Activated T-cell treated with anti-CD3 and anti-CD28 coated beads, Interleukin-2, amount 50 U/mL, for 72 hours (primary cell): ENCODE measurements at regions not wholly inside any gene's neighbourhood (a gene's known extent, or its start where the extent isn't known, plus 50 kb on each side); places are given as distances from the start of the nearest gene placed in this dataset.

ENCODE experiments used
- ATAC-seq, 2 donors: fragments of 150-1000 bp; cut with Tn5 transposase; replicated peaks in 1 of 2; 2 replicates each; pipeline ENCODE4 v1.10.0; 2021; ENCODE audit warnings: moderate library complexity in 2 of 2, mild to moderate bottlenecking in 1 of 2
- DNase-seq, 2 donors: peaks; one replicate each; pipeline ENCODE4 v3.0.0; 2021 to 2022; ENCODE audit warnings: mixed read lengths in 1 of 2
- H3K27ac Mint-ChIP-seq: one replicate; pipeline ENCODE4 v1.8.0; 2022; ENCODE audit warnings: mild to moderate bottlenecking, moderate library complexity, mixed read lengths
- H3K27me3 Mint-ChIP-seq: one replicate; pipeline ENCODE4 v1.8.0; 2022; ENCODE audit warnings: low read depth, mixed read lengths
- H3K36me3 Mint-ChIP-seq, 2 donors: one replicate each; pipeline ENCODE4 v1.8.0; 2022; ENCODE audit warnings: mixed read lengths in 2 of 2, mild to moderate bottlenecking in 1 of 2; ENCODE audit not compliant: insufficient read depth in 2 of 2
- H3K4me1 Mint-ChIP-seq: one replicate; pipeline ENCODE4 v1.8.0; 2022; ENCODE audit warnings: low read depth, mixed read lengths
- H3K4me3 Mint-ChIP-seq, 2 donors: one replicate each; pipeline ENCODE4 v1.8.0; 2022; ENCODE audit warnings: mild to moderate bottlenecking in 2 of 2, mixed read lengths in 2 of 2, moderate library complexity in 2 of 2
- H3K9me3 Mint-ChIP-seq, 2 donors: one replicate each; pipeline ENCODE4 v1.8.0; 2022; ENCODE audit warnings: mixed read lengths in 2 of 2

DNA sequence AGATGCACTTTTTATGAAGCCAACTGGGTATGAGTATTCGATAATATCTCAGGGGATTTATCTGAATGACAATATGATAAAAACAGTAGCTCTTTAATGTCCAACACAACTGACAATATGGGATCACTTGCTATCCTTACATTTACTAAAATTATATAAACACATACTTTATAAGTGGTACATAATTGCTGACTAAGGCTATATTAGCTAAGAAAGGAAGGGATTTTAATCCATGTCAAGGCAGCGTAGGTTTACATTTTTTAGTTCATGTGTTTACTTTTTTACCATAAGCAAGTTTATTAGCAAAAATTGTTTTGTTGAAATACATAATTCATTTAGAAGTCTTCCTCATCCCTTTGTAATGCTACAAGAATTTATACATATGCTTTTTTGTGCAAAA lies 796.2 kb downstream of the TLE1 start:
- peaks cover 2 to 3% of the 10 kb centered on the region in 2 donors for H3K9me3 Mint-ChIP-seq
- DNase-seq, result no peak
- H3K27me3 Mint-ChIP-seq, result no peaks in the 10 kb centered on the region
- no peak overlapping the region for H3K27ac Mint-ChIP-seq
- no peaks in the 10 kb centered on the region for H3K4me1 Mint-ChIP-seq
- H3K36me3 Mint-ChIP-seq, result no peaks in the 10 kb centered on the region
- no peak overlapping the region for H3K4me3 Mint-ChIP-seq
- no peak for ATAC-seq

GRCh38 chr9:80892703-80893102 lies 796.6 kb downstream of the TLE1 start:
- no peak overlapping the region for H3K4me3 Mint-ChIP-seq
- H3K36me3 Mint-ChIP-seq, result no peaks in the 10 kb centered on the region
- peaks cover 2 to 3% of the 10 kb centered on the region in 2 donors for H3K9me3 Mint-ChIP-seq
- no peaks in the 10 kb centered on the region for H3K27me3 Mint-ChIP-seq
- ATAC-seq (no peak), DNase-seq (no peak)
- no peak overlapping the region for H3K27ac Mint-ChIP-seq
- H3K4me1 Mint-ChIP-seq, result no peaks in the 10 kb centered on the region

- no peak for ATAC-seq
- no peaks in the 10 kb centered on the region for H3K4me1 Mint-ChIP-seq
These were observed 799.2 kb downstream of the TLE1 start for GRCh38 chr9:80890124-80890523.

GRCh38 chr9:80885894-80886293 lies 803.5 kb downstream of the TLE1 start:
- Mint-ChIP-seq H3K9me3 (peaks cover 0 to 2% of the 10 kb centered on the region in 2 donors), H3K4me1 (no peaks in the 10 kb centered on the region), H3K27ac (no peak overlapping the region), H3K36me3 (no peaks in the 10 kb centered on the region), H3K4me3 (no peak overlapping the region), H3K27me3 (no peaks in the 10 kb centered on the region)
- ATAC-seq, result no peak
- DNase-seq, result no peak

More at GRCh38 chr9:80890124-80890523, 799.2 kb downstream of the TLE1 start:
- no peaks in the 10 kb centered on the region for H3K27me3 Mint-ChIP-seq
- no peak for DNase-seq
- H3K36me3 Mint-ChIP-seq, result no peaks in the 10 kb centered on the region
- H3K4me3 Mint-ChIP-seq, result no peak overlapping the region
- H3K9me3 Mint-ChIP-seq, result peaks cover 0 to 2% of the 10 kb centered on the region in 2 donors
- no peak overlapping the region for H3K27ac Mint-ChIP-seq

- Mint-ChIP-seq H3K4me1 (no peaks in the 10 kb centered on the region), H3K4me3 (no peak overlapping the region), H3K27ac (no peak overlapping the region), H3K36me3 (no peaks in the 10 kb centered on the region), H3K9me3 (peaks cover 0 to 2% of the 10 kb centered on the region in 2 donors), H3K27me3 (no peaks in the 10 kb centered on the region)
- ATAC-seq (no peak), DNase-seq (no peak)
These were observed 805.3 kb downstream of the TLE1 start for GRCh38 chr9:80883826-80884579.

GRCh38 chr9:80883426-80883825 lies 805.9 kb downstream of the TLE1 start:
- ATAC-seq (no peak), DNase-seq (no peak)
- no peak overlapping the region for H3K27ac Mint-ChIP-seq
- H3K27me3 Mint-ChIP-seq, result no peaks in the 10 kb centered on the region
- H3K36me3 Mint-ChIP-seq, result no peaks in the 10 kb centered on the region
- no peak overlapping the region for H3K4me3 Mint-ChIP-seq
- H3K4me1 Mint-ChIP-seq, result no peaks in the 10 kb centered on the region
- peaks cover 0 to 2% of the 10 kb centered on the region in 2 donors for H3K9me3 Mint-ChIP-seq

DNA sequence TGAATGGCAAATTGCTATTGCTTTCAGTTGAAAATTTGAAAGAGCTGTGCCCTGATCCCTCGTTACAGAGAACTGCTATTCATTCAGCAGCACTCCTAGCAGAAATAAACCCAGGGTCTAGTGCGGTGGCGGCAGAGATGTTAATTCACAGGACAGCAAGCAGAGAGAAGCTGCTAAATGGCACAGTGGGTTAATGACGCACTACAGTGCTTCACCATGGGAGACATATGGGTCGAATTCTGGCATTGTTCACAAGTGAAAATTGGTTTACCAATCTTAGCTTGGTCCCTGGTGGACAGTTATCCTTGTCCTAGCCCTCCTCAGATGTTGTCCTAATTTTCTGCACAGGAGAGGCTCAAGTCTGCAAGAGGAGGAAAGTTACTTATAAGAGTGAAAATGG lies 807.4 kb downstream of the TLE1 start:
- H3K4me3 Mint-ChIP-seq, result no peak overlapping the region
- H3K27me3 Mint-ChIP-seq, result no peaks in the 10 kb centered on the region
- H3K9me3 Mint-ChIP-seq, result peaks cover 0 to 2% of the 10 kb centered on the region in 2 donors
- no peaks in the 10 kb centered on the region for H3K4me1 Mint-ChIP-seq
- no peak overlapping the region for H3K27ac Mint-ChIP-seq
- ATAC-seq (no peak), DNase-seq (no peak)
- no peaks in the 10 kb centered on the region for H3K36me3 Mint-ChIP-seq

GRCh38 chr9:80881320-80881719 lies 808.0 kb downstream of the TLE1 start:
- Mint-ChIP-seq H3K9me3 (peaks cover 4 to 8% of the 10 kb centered on the region in 2 donors), H3K4me1 (no peaks in the 10 kb centered on the region), H3K4me3 (no peak overlapping the region), H3K27ac (no peak overlapping the region), H3K36me3 (peaks cover 0 to 3% of the 10 kb centered on the region in 2 donors), H3K27me3 (no peaks in the 10 kb centered on the region)
- ATAC-seq (no peak), DNase-seq (no peak)

DNA sequence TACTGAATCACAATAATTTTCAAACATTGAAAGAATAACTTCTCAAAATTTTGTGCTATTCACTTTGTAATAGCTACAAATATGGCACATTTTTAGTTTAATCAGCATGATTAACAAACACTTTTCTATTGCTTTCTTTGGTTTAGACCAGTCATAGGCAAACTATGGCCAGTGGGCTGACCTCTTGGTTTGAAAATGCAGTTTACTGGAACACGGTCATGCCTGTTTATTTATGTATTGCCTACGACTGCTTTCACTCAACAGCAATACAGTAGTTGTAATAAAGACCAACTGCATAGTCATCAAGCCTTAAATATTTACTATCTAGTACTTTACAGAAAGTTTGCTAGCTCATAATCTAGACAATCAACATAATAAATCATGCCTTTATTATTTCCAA lies 810.8 kb downstream of the TLE1 start:
- DNase-seq (no peak), ATAC-seq (no peak)
- H3K9me3 Mint-ChIP-seq, result peaks cover 11 to 13% of the 10 kb centered on the region in 2 donors
- no peak overlapping the region for H3K4me3 Mint-ChIP-seq
- no peak overlapping the region for H3K27ac Mint-ChIP-seq
- no peaks in the 10 kb centered on the region for H3K4me1 Mint-ChIP-seq
- no peaks in the 10 kb centered on the region for H3K27me3 Mint-ChIP-seq
- H3K36me3 Mint-ChIP-seq, result peaks cover 0 to 3% of the 10 kb centered on the region in 2 donors

- Mint-ChIP-seq H3K4me1 (no peaks in the 10 kb centered on the region), H3K4me3 (no peak overlapping the region), H3K36me3 (peaks cover 0 to 3% of the 10 kb centered on the region in 2 donors), H3K9me3 (peaks cover 11 to 13% of the 10 kb centered on the region in 2 donors), H3K27me3 (no peaks in the 10 kb centered on the region), H3K27ac (no peak overlapping the region)
- ATAC-seq, result no peak
- DNase-seq, result no peak
These were observed 813.4 kb downstream of the TLE1 start for GRCh38 chr9:80875947-80876346.

DNA sequence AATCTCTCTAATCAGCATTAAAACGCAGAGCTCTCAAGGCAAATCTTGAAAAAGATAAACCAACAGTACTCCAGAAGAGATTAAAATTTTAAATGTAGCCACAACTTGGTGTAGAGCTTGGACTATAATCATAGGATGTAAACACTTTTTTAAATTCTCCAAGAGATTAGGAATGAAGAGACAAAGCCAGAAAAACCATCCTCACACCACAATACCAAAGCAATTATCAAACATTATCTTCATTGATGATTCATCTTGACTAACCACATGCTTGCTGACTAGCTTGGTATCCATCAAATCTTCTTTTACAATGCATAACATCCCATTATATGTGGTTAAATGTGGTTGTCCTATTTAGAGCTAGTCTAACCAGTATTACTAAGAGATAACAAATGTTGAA lies 815.1 kb downstream of the TLE1 start:
- DNase-seq (no peak), ATAC-seq (no peak)
- peaks cover 0 to 3% of the 10 kb centered on the region in 2 donors for H3K36me3 Mint-ChIP-seq
- peaks cover 11 to 13% of the 10 kb centered on the region in 2 donors for H3K9me3 Mint-ChIP-seq
- H3K27ac Mint-ChIP-seq, result no peak overlapping the region
- H3K4me1 Mint-ChIP-seq, result no peaks in the 10 kb centered on the region
- H3K27me3 Mint-ChIP-seq, result no peaks in the 10 kb centered on the region
- no peak overlapping the region for H3K4me3 Mint-ChIP-seq

DNA sequence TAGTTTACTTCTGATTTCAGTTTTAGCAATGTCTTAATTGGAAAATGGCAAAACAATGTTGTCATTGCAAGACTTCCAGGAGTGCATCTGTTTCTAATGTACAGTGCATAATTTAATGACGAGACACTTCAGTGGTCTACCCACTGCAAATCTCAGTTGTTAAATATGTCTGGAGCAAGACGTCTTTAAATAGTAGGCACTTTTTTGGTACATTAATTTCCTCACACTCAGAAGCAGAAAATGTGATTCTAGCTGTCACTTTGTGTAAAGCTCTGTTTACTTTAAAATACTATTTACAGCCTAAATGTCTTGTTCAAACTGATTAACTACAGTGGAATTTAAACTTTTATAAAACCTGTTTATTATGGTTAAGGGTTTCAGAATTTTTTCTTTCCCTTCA lies 815.5 kb downstream of the TLE1 start:
- no peak for ATAC-seq
- no peak for DNase-seq
- peaks cover 0 to 3% of the 10 kb centered on the region in 2 donors for H3K36me3 Mint-ChIP-seq
- no peak overlapping the region for H3K4me3 Mint-ChIP-seq
- H3K27ac Mint-ChIP-seq, result no peak overlapping the region
- no peaks in the 10 kb centered on the region for H3K27me3 Mint-ChIP-seq
- no peaks in the 10 kb centered on the region for H3K4me1 Mint-ChIP-seq
- H3K9me3 Mint-ChIP-seq, result peaks cover 11 to 13% of the 10 kb centered on the region in 2 donors

DNA sequence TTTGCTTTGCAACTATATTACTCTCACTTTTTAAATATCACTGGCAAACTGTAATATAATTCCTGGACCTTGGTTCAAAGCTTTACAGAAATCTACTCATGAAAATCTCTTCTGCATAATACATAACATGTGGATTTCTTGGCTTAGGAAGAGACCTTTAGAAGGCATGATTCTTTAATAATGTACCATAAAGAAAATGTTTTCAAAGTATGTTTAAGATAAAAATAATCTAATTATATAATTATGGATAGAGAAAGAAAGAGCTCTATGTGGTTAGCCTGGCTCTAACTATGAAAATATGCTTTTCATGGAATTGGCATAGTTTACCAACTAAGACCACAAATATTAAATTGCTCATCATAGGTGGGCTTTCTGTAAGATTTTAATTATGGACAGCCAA lies 817.8 kb downstream of the TLE1 start:
- Mint-ChIP-seq H3K4me1 (no peaks in the 10 kb centered on the region), H3K36me3 (peaks cover 0 to 5% of the 10 kb centered on the region in 2 donors), H3K27me3 (no peaks in the 10 kb centered on the region), H3K27ac (no peak overlapping the region), H3K9me3 (peaks cover 19 to 21% of the 10 kb centered on the region in 2 donors), H3K4me3 (no peak overlapping the region)
- ATAC-seq (no peak), DNase-seq (no peak)

GRCh38 chr9:80867731-80868130 lies 821.6 kb downstream of the TLE1 start:
- peaks cover 0 to 2% of the 10 kb centered on the region in 2 donors for H3K36me3 Mint-ChIP-seq
- ATAC-seq, result no peak

More at GRCh38 chr9:80867731-80868130, 821.6 kb downstream of the TLE1 start:
- H3K9me3 Mint-ChIP-seq, result peaks cover 7 to 18% of the 10 kb centered on the region in 2 donors
- H3K27me3 Mint-ChIP-seq, result no peaks in the 10 kb centered on the region
- no peak overlapping the region for H3K27ac Mint-ChIP-seq
- H3K4me1 Mint-ChIP-seq, result no peaks in the 10 kb centered on the region
- H3K4me3 Mint-ChIP-seq, result no peak overlapping the region
- DNase-seq, result no peak
